CD4-positive, alpha-beta T cell (primary cell): ENCODE measurements at regions not wholly inside any gene's neighbourhood (a gene's known extent, or its start where the extent isn't known, plus 50 kb on each side); places are given as distances from the start of the nearest gene placed in this dataset.

Experiments used
- ATAC-seq: fragments of 200-7000 bp; cut with Tn5 transposase; one replicate; pipeline ENCODE4 v1.10.0; 2022; ENCODE audit warnings: mild to moderate bottlenecking; ENCODE audit not compliant: poor library complexity
- CTCF ChIA-PET: fragments of 350-600 bp; sonication (Branson Sonifier 250); formaldehyde crosslinking; loops from one replicate; lab custom pipeline; 2021; ENCODE audit warnings: antibody characterized with exemption, inconsistent platforms; lab: Charles Lee
- POLR2A ChIA-PET: fragments of 350-600 bp; sonication (Branson Sonifier 250); formaldehyde crosslinking; loops from one replicate; lab custom pipeline; 2021; ENCODE audit warnings: antibody characterized with exemption, inconsistent platforms; lab: Charles Lee
- DNase-seq, 14 experiments: peaks; one replicate each; pipeline ENCODE4 v3.0.0-alpha.2; 2013 to 2020; ENCODE audit warnings: mixed read lengths in 2 of 14
- H3K27ac ChIP-seq, 2 donors: one replicate each; pipeline versions ENCODE4 v1.5.1 to v1.7.0; 2013; ENCODE audit warnings: low read length in 2 of 2, low read depth in 1 of 2, mild to moderate bottlenecking in 1 of 2
- H3K27me3 ChIP-seq, 2 experiments: 1 replicate in 1 of 2; 2 replicates in 1 of 2; pipeline versions ENCODE4 v1.6.1 to v1.7.0; 2013; ENCODE audit warnings: low read length in 2 of 2, control low read depth in 1 of 2, mild to moderate bottlenecking in 1 of 2, moderate library complexity in 1 of 2; ENCODE audit not compliant: insufficient read depth in 2 of 2, control insufficient read depth in 1 of 2
- H3K36me3 ChIP-seq: one replicate; pipeline ENCODE4 v1.6.1; 2013; ENCODE audit warnings: low read length, control low read depth; ENCODE audit not compliant: insufficient read depth
- H3K4me1 ChIP-seq: one replicate; pipeline ENCODE4 v1.6.1; 2013; ENCODE audit warnings: low read length, control low read depth; ENCODE audit not compliant: insufficient read depth
- H3K4me3 ChIP-seq: one replicate; pipeline ENCODE4 v1.5.1; 2013; ENCODE audit warnings: mild to moderate bottlenecking, low read length, moderate library complexity
- H3K9me3 ChIP-seq, 2 experiments: 1 replicate in 1 of 2; 2 replicates in 1 of 2; pipeline versions ENCODE4 v1.6.1 to v1.7.0; 2013; ENCODE audit warnings: low read length in 2 of 2, mild to moderate bottlenecking in 2 of 2, control low read depth in 1 of 2, moderate library complexity in 1 of 2; ENCODE audit not compliant: control insufficient read depth in 1 of 2, insufficient read depth in 1 of 2
- H3K27ac Mint-ChIP-seq: one replicate; pipeline ENCODE4 v1.8.0; 2020; ENCODE audit warnings: mixed read lengths
- H3K27me3 Mint-ChIP-seq: one replicate; pipeline ENCODE4 v1.8.0; 2021; ENCODE audit warnings: mixed read lengths
- H3K36me3 Mint-ChIP-seq: one replicate; pipeline ENCODE4 v1.8.0; 2021; ENCODE audit warnings: low read depth, mixed read lengths
- H3K4me1 Mint-ChIP-seq: one replicate; pipeline ENCODE4 v1.8.0; 2021; ENCODE audit warnings: low read depth, mixed read lengths
- H3K4me3 Mint-ChIP-seq: one replicate; pipeline ENCODE4 v1.8.0; 2020; ENCODE audit warnings: mild to moderate bottlenecking, mixed read lengths
- H3K9me3 Mint-ChIP-seq: one replicate; pipeline ENCODE4 v1.8.0; 2020; ENCODE audit warnings: mixed read lengths
- CTCF ChIP-seq: fragments of 200-600 bp; IDR thresholded peaks from one replicate; pipeline ENCODE4 v1.8.0; 2022; ENCODE audit warnings: antibody characterized with exemption, mild to moderate bottlenecking
- intact Hi-C, 2 experiments: fragments of 100-400 bp; cut with DNase I in 1 of 2; cut with micrococcal nuclease in 1 of 2; formaldehyde crosslinking; loops; one replicate each; pipeline versions ENCODE4 v1.15.1 to v1.9.0; 2023 to 2025; cut with DNase I, micrococcal nuclease

- ChIA-PET POLR2A (no interaction called here), CTCF (no interaction called here)
- no peaks in the 10 kb centered on the region for H3K27me3 ChIP-seq
- H3K4me3 ChIP-seq = no peak overlapping the region
- DNase-seq (no peak), ATAC-seq (no peak)
- peaks cover 2% of the 10 kb centered on the region for H3K27me3 Mint-ChIP-seq
- no peak overlapping the region for H3K27ac Mint-ChIP-seq
- no peaks in the 10 kb centered on the region for H3K4me1 Mint-ChIP-seq
- H3K36me3 Mint-ChIP-seq = no peaks in the 10 kb centered on the region
- H3K36me3 ChIP-seq = no peaks in the 10 kb centered on the region
- no peak overlapping the region for H3K27ac ChIP-seq
- no peaks in the 10 kb centered on the region for H3K9me3 ChIP-seq
- H3K4me3 Mint-ChIP-seq = no peak overlapping the region
- no peaks in the 10 kb centered on the region for H3K9me3 Mint-ChIP-seq
- TF ChIP-seq CTCF = no peak
- intact Hi-C loops = no loop called here
- no peaks in the 10 kb centered on the region for H3K4me1 ChIP-seq
Observed at GRCh38 chr9:19698960-19699359, 89.9 kb downstream of the SLC24A2 start.

- H3K9me3 ChIP-seq = no peaks in the 10 kb centered on the region
- no peak overlapping the region for H3K27ac ChIP-seq
- no peak overlapping the region for H3K4me3 ChIP-seq
- intact Hi-C loops = no loop called here
- Mint-ChIP-seq H3K4me3 (no peak overlapping the region), H3K4me1 (no peaks in the 10 kb centered on the region), H3K27ac (no peak overlapping the region), H3K9me3 (no peaks in the 10 kb centered on the region), H3K27me3 (no peaks in the 10 kb centered on the region), H3K36me3 (no peaks in the 10 kb centered on the region)
- CTCF ChIA-PET = no interaction called here
- POLR2A ChIA-PET = no interaction called here
- TF ChIP-seq CTCF = no peak
- no peaks in the 10 kb centered on the region for H3K27me3 ChIP-seq
- no peaks in the 10 kb centered on the region for H3K4me1 ChIP-seq
- H3K36me3 ChIP-seq = no peaks in the 10 kb centered on the region
- ATAC-seq = no peak
- no peak for DNase-seq
Observed at GRCh38 chr9:19694601-19695000, 94.2 kb downstream of the SLC24A2 start.

- intact Hi-C loops = no loop called here
- Histone ChIP-seq H3K36me3 (no peaks in the 10 kb centered on the region), H3K27me3 (no peaks in the 10 kb centered on the region), H3K27ac (no peak overlapping the region), H3K9me3 (no peaks in the 10 kb centered on the region), H3K4me1 (no peaks in the 10 kb centered on the region), H3K4me3 (no peak overlapping the region)
- TF ChIP-seq CTCF = no peak
- no peaks in the 10 kb centered on the region for H3K36me3 Mint-ChIP-seq
- peaks cover 11% of the 10 kb centered on the region for H3K9me3 Mint-ChIP-seq
- DNase-seq = no peak
- peaks cover 4% of the 10 kb centered on the region for H3K27me3 Mint-ChIP-seq
- no peak overlapping the region for H3K4me3 Mint-ChIP-seq
- CTCF ChIA-PET = no interaction called here
- POLR2A ChIA-PET = no interaction called here
- H3K4me1 Mint-ChIP-seq = no peaks in the 10 kb centered on the region
- no peak for ATAC-seq
- no peak overlapping the region for H3K27ac Mint-ChIP-seq
Observed at GRCh38 chr9:19690128-19690527, 98.7 kb downstream of the SLC24A2 start.
